GM12878 (cell line): ENCODE measurements at regions not wholly inside any gene's neighbourhood (a gene's known extent, or its start where the extent isn't known, plus 50 kb on each side); places are given as distances from the start of the nearest gene placed in this dataset.
"Not testable (repeated sequence)": the region's sequence is repeated elsewhere in the genome, so short reads cannot be mapped to it uniquely, and the experiment has no call there.

ENCODE experiments used
- ATAC-seq: fragments of 200-7000 bp; cut with Tn5 transposase; 3 replicates; pipeline ENCODE4 v1.9.1; 2020; ENCODE audit warnings: mild to moderate bottlenecking, moderate library complexity
- BruUV-seq: library from RNA; stranded (reverse); fragments of 400-500 nt; replicated peaks from 2 replicates; lab custom pipeline; 2021; lab: Mats Ljungman, UMichigan
- CTCF ChIA-PET: fragments of 300-600 bp; sonication (Branson Sonifier 250); formaldehyde crosslinking; extraction: SDS; loops from one replicate; lab custom pipeline; 2021; ENCODE audit warnings: inconsistent platforms; lab: Yijun Ruan, JAX
- POLR2A ChIA-PET: fragments of 350-600 bp; formaldehyde crosslinking; extraction: SDS; loops from one replicate; lab custom pipeline; 2021; ENCODE audit warnings: inconsistent platforms; lab: Charles Lee
- RAD21 ChIA-PET: fragments of 300-600 bp; sonication (Branson Sonifier 250); formaldehyde crosslinking; loops from one replicate; lab custom pipeline; 2023; ENCODE audit warnings: antibody characterized with exemption; ENCODE audit not compliant: unreplicated experiment; lab: Charles Lee
- SMC1A ChIA-PET: fragments of 300-600 bp; sonication (Branson Sonifier 250); formaldehyde crosslinking; loops from one replicate; lab custom pipeline; 2023; ENCODE audit not compliant: unreplicated experiment, uncharacterized antibody; lab: Charles Lee
- DNase-seq: peaks from one replicate; pipeline ENCODE4 v3.0.0-alpha.2; 2011; ENCODE audit warnings: low read depth, low spot score
- FAIRE-seq: peaks from 3 replicates; lab custom pipeline; 2011; peaks lifted over from hg19 to GRCh38; lab: Jason Lieb, UNC
- H2AFZ ChIP-seq: 2 replicates; pipeline ENCODE4 v1.6.0; 2011; ENCODE audit warnings: low read depth, low read length, control low read depth; ENCODE audit not compliant: control insufficient read depth
- H3K27ac ChIP-seq: 2 replicates; pipeline ENCODE4 v1.5.1; 2011; ENCODE audit warnings: control low read depth; ENCODE audit not compliant: control insufficient read depth, insufficient read depth
- H3K27me3 ChIP-seq, 2 experiments: replicated peaks in 1 of 2; 2 replicates each; pipeline versions ENCODE4 v1.6.0 to v1.6.1; 2011; ENCODE audit warnings: low read length in 1 of 2; ENCODE audit not compliant: control insufficient read depth in 2 of 2, insufficient read depth in 2 of 2
- H3K36me3 ChIP-seq, 2 experiments: 2 replicates each; pipeline ENCODE4 v1.5.1; 2011; ENCODE audit warnings: low read length in 1 of 2; ENCODE audit not compliant: control insufficient read depth in 2 of 2, insufficient read depth in 2 of 2
- H3K4me1 ChIP-seq: 2 replicates; pipeline ENCODE4 v1.6.1; 2011; ENCODE audit warnings: mild to moderate bottlenecking, low read length, moderate library complexity, mixed read lengths; ENCODE audit not compliant: control insufficient read depth, insufficient read depth
- H3K4me2 ChIP-seq: 2 replicates; pipeline ENCODE4 v1.6.0; 2011; ENCODE audit warnings: control low read depth; ENCODE audit not compliant: control insufficient read depth, insufficient read depth
- H3K4me3 ChIP-seq: fragments of 200-600 bp; sonication (generic); 2 replicates; pipeline ENCODE4 v1.5.1; 2016
- H3K79me2 ChIP-seq: 2 replicates; pipeline ENCODE4 v1.6.0; 2011; ENCODE audit warnings: low read length; ENCODE audit not compliant: control insufficient read depth, insufficient read depth
- H3K9ac ChIP-seq: 2 replicates; pipeline ENCODE4 v1.8.0; 2011; ENCODE audit warnings: low read length, control low read depth, mixed read lengths; ENCODE audit not compliant: control insufficient read depth, insufficient read depth
- H3K9me3 ChIP-seq: replicated peaks from 3 replicates; pipeline ENCODE4 v1.5.1; 2011; ENCODE audit warnings: mild to moderate bottlenecking, low read length; ENCODE audit not compliant: control insufficient read depth, insufficient read depth
- H4K20me1 ChIP-seq: 2 replicates; pipeline ENCODE4 v1.6.0; 2011; ENCODE audit not compliant: control insufficient read depth, insufficient read depth
- CBFB ChIP-seq: IDR thresholded peaks from 2 replicates; pipeline ENCODE4 v1.6.1; 2016; ENCODE audit warnings: antibody characterized with exemption, low read depth
- EED ChIP-seq: sonication (generic); IDR thresholded peaks from 2 replicates; pipeline ENCODE4 v1.6.1; 2016; ENCODE audit warnings: antibody characterized with exemption, low read depth
- NRF1 ChIP-seq: conservative IDR thresholded peaks from 2 replicates; pipeline ENCODE4 v1.6.1; 2011; ENCODE audit warnings: mild to moderate bottlenecking, low read depth, low read length, improper control_type of control experiment
- WGBS: methylation state at CpG from one replicate; pipeline ENCODE4 v1.1.6; 2016; ENCODE audit warnings: low lambda C conversion rate; ENCODE audit not compliant: insufficient replicate concordance, insufficient coverage; ENCODE audit errors: missing lambda C conversion rate; 5-methylcytosine and 5-hydroxymethylcytosine counted together
- in situ Hi-C: fragments of 300-500 bp; cut with MboI; formaldehyde crosslinking; loops from 9 replicates; pipeline ENCODE4 v1.14.3; 2018; ENCODE audit warnings: mixed read lengths
- intact Hi-C: fragments of 100-400 bp; cut with micrococcal nuclease; formaldehyde crosslinking; loops from one replicate; pipeline ENCODE4 v1.14.2; 2022; ENCODE audit not compliant: unreplicated experiment

DNA sequence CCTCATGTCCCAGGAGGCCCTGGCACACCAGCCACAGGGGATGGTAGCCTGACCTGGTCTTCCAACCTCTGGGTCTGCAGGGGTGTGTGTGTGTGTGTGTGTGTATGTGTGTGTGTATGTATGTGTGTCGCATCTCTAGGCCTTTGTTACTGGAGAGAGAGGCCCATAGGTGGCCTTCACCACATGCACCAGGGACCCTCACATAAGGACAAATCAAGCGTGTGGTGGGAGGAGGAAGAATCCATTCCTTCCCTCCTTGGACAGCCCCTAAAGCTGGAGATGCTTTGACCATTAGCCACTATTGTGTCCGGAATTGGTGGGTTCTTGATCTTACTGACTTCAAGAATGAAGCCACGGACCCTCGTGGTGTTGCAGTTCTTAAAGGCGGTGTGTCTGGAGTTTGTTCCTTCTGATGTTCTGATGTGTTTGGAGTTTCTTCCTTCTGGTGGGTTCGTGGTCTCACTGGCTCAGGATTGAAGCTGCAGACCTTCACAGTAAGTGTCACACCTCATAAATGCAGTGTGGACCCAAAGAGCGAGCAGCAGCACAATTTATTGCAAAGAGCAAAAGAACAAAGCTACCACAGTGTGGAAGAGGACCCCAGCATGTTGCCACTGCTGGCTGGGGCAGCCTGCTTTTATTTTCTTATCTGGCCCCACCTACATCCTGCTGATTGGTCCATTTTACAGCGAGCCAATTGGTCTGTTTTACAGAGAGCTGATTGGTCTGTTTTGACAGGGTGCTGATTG lies 104.1 kb downstream of the DDX1 start (continued):
- no peak for TF ChIP-seq CBFB

DNA sequence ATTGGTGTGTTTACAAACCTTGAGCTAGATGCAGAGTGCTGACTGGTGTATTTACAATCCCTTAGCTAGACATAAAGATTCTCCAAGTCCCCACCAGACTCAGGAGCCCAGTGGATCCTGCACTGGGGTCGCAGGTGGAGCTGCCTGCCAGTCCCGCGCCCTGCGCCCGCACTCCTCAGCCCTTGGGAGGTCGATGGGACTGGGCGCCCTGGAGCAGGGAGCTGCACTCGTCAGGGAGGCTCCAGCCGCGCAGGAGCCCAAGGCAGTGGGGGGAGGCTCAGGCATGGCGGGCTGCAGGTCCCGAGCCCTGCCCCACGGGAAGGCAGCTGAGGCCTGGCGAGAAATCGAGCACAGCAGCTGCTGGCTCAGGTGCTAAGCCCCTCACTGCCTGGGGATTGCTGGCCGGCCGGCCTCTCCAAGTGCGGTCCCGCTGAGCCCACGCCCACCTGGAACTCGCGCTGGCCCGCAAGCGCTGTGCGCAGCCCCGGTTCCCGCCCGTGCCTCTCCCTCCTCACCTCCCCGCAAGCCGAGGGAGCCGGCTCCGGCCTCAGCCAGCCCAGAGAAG lies 105.0 kb downstream of the DDX1 start:
- intact Hi-C loops, RAD21 ChIA-PET, H3K4me2 ChIP-seq, H3K9me3 ChIP-seq, H3K4me3 ChIP-seq, ATAC-seq, H2AFZ ChIP-seq, POLR2A ChIA-PET, in situ Hi-C loops, H3K36me3 ChIP-seq, BruUV-seq, H3K79me2 ChIP-seq, FAIRE-seq, H3K4me1 ChIP-seq, H4K20me1 ChIP-seq, H3K27ac ChIP-seq, DNase-seq, H3K9ac ChIP-seq, H3K27me3 ChIP-seq: not testable (repeated sequence)
- WGBS, result 60% methylated on average over 27 of the region's 32 CpGs
- SMC1A ChIA-PET, result interaction anchor here (1.6 kb wide), 1 partner anchor 20 kb away, joined by 3 read pairs; no protein-coding TSS in a partner anchor
- CTCF ChIA-PET, result interaction anchor here (0.9 kb wide), 1 partner anchor 28 kb away, joined by 3 read pairs; no protein-coding TSS in a partner anchor

DNA sequence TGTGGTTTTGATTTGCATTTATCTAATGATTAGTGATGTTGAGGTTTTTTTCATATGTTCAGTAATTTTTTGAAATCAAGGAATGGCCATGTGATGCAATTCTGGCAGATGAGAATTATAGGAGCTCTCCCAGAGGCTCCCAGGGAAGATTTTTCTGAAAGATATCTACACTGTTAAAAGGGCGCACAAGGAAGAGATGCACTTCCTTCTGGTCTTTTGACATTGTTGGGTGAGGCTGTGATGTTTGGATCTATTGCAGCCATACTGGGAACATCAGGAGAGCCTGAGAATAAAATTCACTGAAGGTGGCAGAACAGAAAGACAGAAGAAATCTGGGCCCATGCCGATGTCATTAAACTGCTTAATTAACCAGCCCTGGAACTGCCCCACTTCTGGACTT lies 108.5 kb downstream of the DDX1 start:
- Histone ChIP-seq H3K4me2 (no peak overlapping the region), H3K36me3 (no peaks in the 10 kb centered on the region), H3K4me1 (no peaks in the 10 kb centered on the region), H4K20me1 (no peaks in the 10 kb centered on the region), H3K27ac (no peak overlapping the region), H3K4me3 (no peak overlapping the region), H3K79me2 (no peaks in the 10 kb centered on the region), H3K27me3 (no peaks in the 10 kb centered on the region; a peak in 1 of 4 replicates), H3K9me3 (no peaks in the 10 kb centered on the region; the same call in 2 of the 3 replicates), H3K9ac (no peak overlapping the region), H2AFZ (no peak overlapping the region)
- FAIRE-seq, result no peak
- 54% methylated on average over 2 of the region's 2 CpGs for WGBS
- DNase-seq, result no peak
- CTCF ChIA-PET, result no interaction called here
- SMC1A ChIA-PET, result no interaction called here
- TF ChIP-seq EED (no peak), NRF1 (no peak)
- POLR2A ChIA-PET, result no interaction called here
- in situ Hi-C loops (no loop called here), intact Hi-C loops (no loop called here)
- no TSS peak for BruUV-seq
- no peak for ATAC-seq
- RAD21 ChIA-PET, result no interaction called here
